HUES48 (cell line): ENCODE measurements at regions not wholly inside any gene's neighbourhood (a gene's known extent, or its start where the extent isn't known, plus 50 kb on each side); places are given as distances from the start of the nearest gene placed in this dataset.

ENCODE experiments used
- H3K27ac ChIP-seq: one replicate; pipeline ENCODE4 v1.7.0; 2013; ENCODE audit warnings: low read depth, low read length, inconsistent platforms
- H3K27me3 ChIP-seq: 2 replicates; pipeline ENCODE4 v1.6.1; 2013; ENCODE audit warnings: mild to moderate bottlenecking, low read length; ENCODE audit not compliant: control insufficient read depth, insufficient read depth
- H3K36me3 ChIP-seq: 2 replicates; pipeline ENCODE4 v1.6.1; 2013; ENCODE audit warnings: low read length; ENCODE audit not compliant: control insufficient read depth, insufficient read depth
- H3K4me1 ChIP-seq: 2 replicates; pipeline ENCODE4 v1.6.1; 2013; ENCODE audit warnings: mild to moderate bottlenecking, low read length; ENCODE audit not compliant: control insufficient read depth, insufficient read depth
- H3K4me3 ChIP-seq: 2 replicates; pipeline ENCODE4 v1.5.1; 2013; ENCODE audit warnings: mild to moderate bottlenecking, low read depth, low read length
- H3K9ac ChIP-seq: 2 replicates; pipeline ENCODE4 v1.6.1; 2013; ENCODE audit warnings: mild to moderate bottlenecking, low read depth, low read length, moderate library complexity
- H3K9me3 ChIP-seq: 2 replicates; pipeline ENCODE4 v1.6.1; 2013; ENCODE audit warnings: low read length; ENCODE audit not compliant: control insufficient read depth, insufficient read depth

GRCh38 chr6:1257778-1258177 lies 54.1 kb upstream of the FOXQ1 start:
- no peaks in the 10 kb centered on the region for H3K9me3 ChIP-seq
- no peaks in the 10 kb centered on the region for H3K4me1 ChIP-seq
- H3K9ac ChIP-seq = no peak overlapping the region
- H3K36me3 ChIP-seq = no peaks in the 10 kb centered on the region
- H3K27me3 ChIP-seq = no peaks in the 10 kb centered on the region
- no peak overlapping the region for H3K4me3 ChIP-seq
- H3K27ac ChIP-seq = no peak overlapping the region

- no peak overlapping the region for H3K4me3 ChIP-seq
- H3K4me1 ChIP-seq = no peaks in the 10 kb centered on the region
- H3K36me3 ChIP-seq = no peaks in the 10 kb centered on the region
- H3K9me3 ChIP-seq = no peaks in the 10 kb centered on the region
- H3K27me3 ChIP-seq = no peaks in the 10 kb centered on the region
- H3K27ac ChIP-seq = no peak overlapping the region
- no peak overlapping the region for H3K9ac ChIP-seq
Observed at GRCh38 chr6:1256435-1257008, 55.4 kb upstream of the FOXQ1 start.

GRCh38 chr6:1255636-1256365 lies 56.1 kb upstream of the FOXQ1 start:
- Histone ChIP-seq H3K27ac (no peak overlapping the region), H3K9me3 (no peaks in the 10 kb centered on the region), H3K27me3 (no peaks in the 10 kb centered on the region), H3K9ac (no peak overlapping the region), H3K36me3 (no peaks in the 10 kb centered on the region), H3K4me1 (no peaks in the 10 kb centered on the region), H3K4me3 (no peak overlapping the region)

DNA sequence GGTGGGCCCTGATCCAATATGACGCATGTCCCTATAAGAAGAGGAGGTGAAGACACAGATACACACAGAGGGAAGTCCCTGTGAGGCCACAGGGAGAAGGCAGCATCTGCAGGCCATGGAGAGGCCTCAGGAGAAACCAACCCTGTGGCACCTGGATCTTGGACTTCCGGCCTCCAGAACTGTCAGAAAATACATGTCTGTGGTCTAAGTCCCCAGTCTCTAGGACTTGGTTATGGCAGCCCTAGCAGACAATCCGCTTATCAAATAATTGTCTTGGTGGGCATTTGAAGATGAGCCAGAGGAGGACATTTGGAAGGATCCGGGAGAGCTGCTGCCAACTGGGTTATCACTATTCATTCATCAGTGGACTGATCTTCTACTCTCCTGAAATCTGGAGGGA lies 57.6 kb upstream of the FOXQ1 start:
- Histone ChIP-seq H3K4me1 (no peaks in the 10 kb centered on the region), H3K27me3 (no peaks in the 10 kb centered on the region), H3K36me3 (no peaks in the 10 kb centered on the region), H3K9me3 (no peaks in the 10 kb centered on the region), H3K27ac (no peak overlapping the region), H3K4me3 (no peak overlapping the region), H3K9ac (no peak overlapping the region)

DNA sequence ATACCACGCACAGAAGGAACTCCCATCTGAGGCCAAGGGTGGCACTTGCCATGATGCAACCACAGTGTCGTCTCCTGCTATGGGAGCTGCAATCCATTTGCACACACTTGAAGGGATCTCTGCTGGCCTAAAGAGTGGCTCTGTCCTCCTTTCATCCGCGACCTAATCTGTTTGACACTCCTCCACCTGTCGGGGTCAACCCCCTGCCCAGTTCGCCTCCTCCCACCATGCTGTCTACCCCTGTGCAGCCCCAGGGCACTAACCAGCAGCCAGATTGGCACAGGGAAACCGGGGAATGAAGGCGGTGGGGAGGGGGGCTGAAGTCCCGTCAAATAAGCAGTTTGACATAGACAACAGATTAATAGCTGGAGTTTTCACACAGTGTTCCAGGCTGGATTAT lies 58.1 kb upstream of the FOXQ1 start:
- no peaks in the 10 kb centered on the region for H3K27me3 ChIP-seq
- no peaks in the 10 kb centered on the region for H3K4me1 ChIP-seq
- H3K36me3 ChIP-seq = no peaks in the 10 kb centered on the region
- H3K9ac ChIP-seq = no peak overlapping the region
- no peak overlapping the region for H3K27ac ChIP-seq
- H3K4me3 ChIP-seq = no peak overlapping the region
- no peaks in the 10 kb centered on the region for H3K9me3 ChIP-seq

GRCh38 chr6:1251198-1252155 lies 60.4 kb upstream of the FOXQ1 start:
- Histone ChIP-seq H3K27me3 (no peaks in the 10 kb centered on the region), H3K4me1 (no peaks in the 10 kb centered on the region), H3K4me3 (no peak overlapping the region), H3K36me3 (no peaks in the 10 kb centered on the region), H3K9ac (no peak overlapping the region), H3K9me3 (no peaks in the 10 kb centered on the region), H3K27ac (no peak overlapping the region)

DNA sequence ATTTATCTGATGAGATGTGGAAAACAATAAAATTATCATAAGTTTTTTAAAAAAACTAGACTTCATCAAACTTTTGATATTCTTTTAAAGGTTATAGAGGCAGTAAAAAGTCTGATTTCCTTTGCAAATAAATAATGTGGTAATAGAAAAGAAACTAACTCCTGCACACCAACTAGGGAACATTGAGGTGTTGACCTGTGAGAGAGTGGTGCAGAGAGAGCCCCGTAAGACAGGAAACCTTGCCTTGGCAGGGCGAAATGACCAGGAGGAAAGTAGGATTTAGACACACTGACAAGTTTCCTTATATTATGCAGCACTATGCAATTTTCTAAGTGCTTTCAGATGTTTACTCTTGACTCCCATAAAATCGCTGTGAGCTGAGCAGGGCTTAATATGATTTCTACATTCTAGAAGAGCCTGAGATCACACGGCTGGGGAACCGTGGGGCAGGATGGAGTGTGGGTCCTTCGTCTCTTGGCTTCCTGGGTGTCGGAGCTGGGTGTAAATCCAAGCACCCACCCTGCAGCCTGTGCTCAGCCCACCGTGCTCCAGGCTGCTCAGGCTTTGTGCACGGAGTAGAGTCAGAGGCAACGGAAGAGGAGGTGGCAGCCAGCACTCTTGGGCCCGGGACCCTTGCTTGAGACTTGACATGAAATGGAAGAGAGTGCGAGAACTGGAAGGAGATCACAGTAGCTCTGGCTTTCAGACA lies 61.3 kb upstream of the FOXQ1 start:
- Histone ChIP-seq H3K9ac (no peak overlapping the region), H3K4me1 (no peaks in the 10 kb centered on the region), H3K9me3 (no peaks in the 10 kb centered on the region), H3K27me3 (no peaks in the 10 kb centered on the region), H3K36me3 (no peaks in the 10 kb centered on the region), H3K4me3 (no peak overlapping the region), H3K27ac (no peak overlapping the region)

- H3K27ac ChIP-seq = no peak overlapping the region
- no peaks in the 10 kb centered on the region for H3K9me3 ChIP-seq
- H3K27me3 ChIP-seq = no peaks in the 10 kb centered on the region
- no peak overlapping the region for H3K9ac ChIP-seq
- 0 out of 2 replicates have a peak, but pooled peaks cover 2% of the 10 kb centered on the region for H3K4me1 ChIP-seq
- H3K36me3 ChIP-seq = no peaks in the 10 kb centered on the region
- H3K4me3 ChIP-seq = no peak overlapping the region
Observed at GRCh38 chr6:1247894-1248293, 64.0 kb upstream of the FOXQ1 start.

- Histone ChIP-seq H3K27me3 (no peaks in the 10 kb centered on the region), H3K9me3 (no peaks in the 10 kb centered on the region), H3K9ac (no peak overlapping the region), H3K4me1 (peaks cover 6% of the 10 kb centered on the region; the same call in 1 of the 2 replicates), H3K27ac (no peak overlapping the region), H3K36me3 (no peaks in the 10 kb centered on the region), H3K4me3 (no peak overlapping the region)
Observed at GRCh38 chr6:1247056-1247455, 64.8 kb upstream of the FOXQ1 start.

- H3K36me3 ChIP-seq = no peaks in the 10 kb centered on the region
- no peaks in the 10 kb centered on the region for H3K9me3 ChIP-seq
- H3K4me1 ChIP-seq = peaks cover 7% of the 10 kb centered on the region; the same call in 1 of the 2 replicates
- H3K4me3 ChIP-seq = no peak overlapping the region
- no peak overlapping the region for H3K9ac ChIP-seq
- H3K27me3 ChIP-seq = no peaks in the 10 kb centered on the region
- H3K27ac ChIP-seq = no peak overlapping the region
Observed at GRCh38 chr6:1244941-1245340, 67.0 kb upstream of the FOXQ1 start.
